NCI-H2029 treated with DMSO at 0.1 percent for 48 hours (cell line): ENCODE measurements at regions not wholly inside any gene's neighbourhood (a gene's known extent, or its start where the extent isn't known, plus 50 kb on each side); places are given as distances from the start of the nearest gene placed in this dataset.
"Not testable (repeated sequence)": the region's sequence is repeated elsewhere in the genome, so short reads cannot be mapped to it uniquely, and the experiment has no call there.

Source experiments
- DNase-seq: peaks from one replicate; lab custom pipeline; 2025; lab: John Stamatoyannopoulos, UW

- DNase-seq: no peak
These were observed 258.5 kb downstream of the PDCD6IP start for GRCh38 chr3:34056951-34057390.

- DNase-seq: not testable (repeated sequence)
These were observed 262.6 kb downstream of the PDCD6IP start for GRCh38 chr3:34060995-34061394.

GRCh38 chr3:34065901-34066300, 267.5 kb downstream of the PDCD6IP start:
- no peak for DNase-seq

- DNase-seq: no peak
These were observed 267.9 kb downstream of the PDCD6IP start for GRCh38 chr3:34066328-34066727.

- DNase-seq: no peak
These were observed 268.6 kb downstream of the PDCD6IP start for GRCh38 chr3:34066999-34067398.

GRCh38 chr3:34067536-34068051, 269.2 kb downstream of the PDCD6IP start:
- DNase-seq: no peak

- no peak for DNase-seq
These were observed 270.1 kb downstream of the PDCD6IP start for GRCh38 chr3:34068505-34068904.

GRCh38 chr3:34070831-34071585, 272.6 kb downstream of the PDCD6IP start:
- DNase-seq: no peak

- DNase-seq: no peak
These were observed 273.9 kb downstream of the PDCD6IP start for GRCh38 chr3:34072297-34072696.

- no peak for DNase-seq
These were observed 274.7 kb downstream of the PDCD6IP start for GRCh38 chr3:34073111-34073510.

GRCh38 chr3:34073961-34074360, 275.5 kb downstream of the PDCD6IP start:
- DNase-seq: no peak

- no peak for DNase-seq
These were observed 277.5 kb downstream of the PDCD6IP start for GRCh38 chr3:34075975-34076374.

GRCh38 chr3:34077417-34078195, 279.2 kb downstream of the PDCD6IP start:
- DNase-seq: no peak

GRCh38 chr3:34078418-34078817, 280.0 kb downstream of the PDCD6IP start:
- DNase-seq: no peak

GRCh38 chr3:34079849-34080248, 281.4 kb downstream of the PDCD6IP start:
- DNase-seq: not testable (repeated sequence)

- not testable (repeated sequence) for DNase-seq
These were observed 291.9 kb downstream of the PDCD6IP start for GRCh38 chr3:34090379-34090778.

- DNase-seq: no peak
These were observed 292.4 kb downstream of the PDCD6IP start for GRCh38 chr3:34090876-34091275.

GRCh38 chr3:34094280-34094679, 295.9 kb downstream of the PDCD6IP start:
- DNase-seq: not testable (repeated sequence)

- no peak for DNase-seq
These were observed 303.9 kb downstream of the PDCD6IP start for GRCh38 chr3:34102288-34102687.

GRCh38 chr3:34106379-34106778, 307.9 kb downstream of the PDCD6IP start:
- no peak for DNase-seq

GRCh38 chr3:34106879-34107278, 308.4 kb downstream of the PDCD6IP start:
- DNase-seq: peak; percentile 39

- DNase-seq: no peak
These were observed 309.2 kb downstream of the PDCD6IP start for GRCh38 chr3:34107669-34108068.

- no peak for DNase-seq
These were observed 310.6 kb downstream of the PDCD6IP start for GRCh38 chr3:34109021-34109420.
